GM12891 (cell line): ENCODE measurements at regions not wholly inside any gene's neighbourhood (a gene's known extent, or its start where the extent isn't known, plus 50 kb on each side); places are given as distances from the start of the nearest gene placed in this dataset.

ENCODE experiments used
- DNase-seq: peaks from one replicate; pipeline ENCODE4 v3.0.0; 2011; ENCODE audit warnings: low spot score; ENCODE audit not compliant: insufficient read length
- FAIRE-seq: peaks from 2 replicates; lab custom pipeline; 2011; peaks lifted over from hg19 to GRCh38; lab: Jason Lieb, UNC
- PAX5 ChIP-seq: IDR thresholded peaks from 2 replicates; pipeline ENCODE4 v1.6.1; 2011; ENCODE audit warnings: low read length, moderate library complexity, mild to moderate bottlenecking; ENCODE audit not compliant: insufficient read depth, severe bottlenecking
- POLR2A ChIP-seq: IDR thresholded peaks from 2 replicates; pipeline ENCODE4 v1.6.1; 2011; ENCODE audit warnings: low read depth, low read length, control low read depth
- POLR2AphosphoS5 ChIP-seq: IDR thresholded peaks from 2 replicates; pipeline ENCODE4 v1.6.1; 2011; ENCODE audit warnings: low read depth, low read length, control low read depth
- POU2F2 ChIP-seq: IDR thresholded peaks from 2 replicates; pipeline ENCODE4 v1.6.1; 2011; ENCODE audit warnings: low read depth, mild to moderate bottlenecking, control low read depth, low read length, moderate library complexity
- SPI1 ChIP-seq: IDR thresholded peaks from 2 replicates; pipeline ENCODE4 v1.6.1; 2011; ENCODE audit warnings: low read depth, low read length, control low read depth
- TAF1 ChIP-seq: IDR thresholded peaks from 2 replicates; pipeline ENCODE4 v1.6.1; 2011; ENCODE audit warnings: low read depth, low read length, control low read depth

- peak; percentile 5 for FAIRE-seq
Measured at GRCh38 chrX:39176105-39176504, 374.8 kb downstream of the MID1IP1 start.

DNA sequence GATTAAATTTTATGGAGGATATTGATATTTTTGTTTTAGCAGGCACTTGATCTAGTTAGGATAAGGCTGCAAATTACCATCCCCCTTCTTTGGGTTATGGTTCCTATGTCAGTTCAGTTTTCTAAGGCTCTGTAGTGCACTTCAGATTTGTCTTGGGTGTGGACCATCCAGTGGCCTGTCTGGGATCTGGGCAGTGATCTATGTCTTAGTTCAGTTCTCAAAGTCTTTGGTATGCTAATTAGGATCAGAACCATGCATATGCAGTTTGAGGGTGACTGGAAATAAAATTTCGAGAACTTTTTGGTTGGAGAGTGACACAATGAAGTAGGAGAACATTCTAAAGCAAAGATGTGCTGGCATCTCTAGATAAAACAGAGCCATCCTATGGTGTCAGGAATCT is 388.2 kb downstream of the MID1IP1 start:
- DNase-seq = no peak
- no peak for TF ChIP-seq POU2F2
- no peak for TF ChIP-seq TAF1
- no peak for TF ChIP-seq PAX5
- TF ChIP-seq SPI1 = no peak
- TF ChIP-seq POLR2AphosphoS5 = no peak
- no peak for TF ChIP-seq POLR2A
- no peak for FAIRE-seq

More at GRCh38 chrX:39176105-39176504, 374.8 kb downstream of the MID1IP1 start:
- TF ChIP-seq POLR2AphosphoS5 = no peak
- no peak for TF ChIP-seq SPI1
- TF ChIP-seq POLR2A = no peak
- TF ChIP-seq PAX5 = no peak
- TF ChIP-seq POU2F2 = no peak
- TF ChIP-seq TAF1 = no peak
- DNase-seq = no peak

DNA sequence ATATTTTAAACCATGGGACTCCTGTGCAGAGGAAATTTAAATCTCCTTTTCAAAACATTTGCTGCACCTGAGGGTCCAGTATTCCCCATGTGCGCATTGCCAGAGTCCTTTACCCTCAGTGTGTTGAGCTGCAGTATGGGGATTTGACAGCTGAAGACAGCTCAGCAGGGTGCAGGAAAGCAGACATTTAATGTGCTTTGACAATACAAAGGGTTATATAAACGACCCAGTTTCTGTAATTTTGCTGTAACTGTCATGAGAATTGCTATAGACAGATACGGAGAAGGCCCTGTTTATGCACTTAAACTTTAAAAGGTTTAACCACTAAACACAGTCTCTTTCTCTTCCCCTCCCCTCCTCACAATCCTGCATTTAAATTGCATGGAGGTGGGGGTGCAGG is 393.4 kb downstream of the MID1IP1 start:
- TF ChIP-seq SPI1 (no peak), PAX5 (no peak)
- DNase-seq (no peak), FAIRE-seq (no peak)

GRCh38 chrX:39195156-39195555 is 393.9 kb downstream of the MID1IP1 start:
- no peak for TF ChIP-seq POU2F2
- no peak for TF ChIP-seq POLR2AphosphoS5
- no peak for TF ChIP-seq PAX5
- no peak for TF ChIP-seq SPI1
- no peak for TF ChIP-seq POLR2A
- no peak for TF ChIP-seq TAF1
- no peak for DNase-seq
- FAIRE-seq = peak; percentile 67

- peak; percentile 98 for FAIRE-seq
Measured at GRCh38 chrX:39196192-39197102, 395.2 kb downstream of the MID1IP1 start.

DNA sequence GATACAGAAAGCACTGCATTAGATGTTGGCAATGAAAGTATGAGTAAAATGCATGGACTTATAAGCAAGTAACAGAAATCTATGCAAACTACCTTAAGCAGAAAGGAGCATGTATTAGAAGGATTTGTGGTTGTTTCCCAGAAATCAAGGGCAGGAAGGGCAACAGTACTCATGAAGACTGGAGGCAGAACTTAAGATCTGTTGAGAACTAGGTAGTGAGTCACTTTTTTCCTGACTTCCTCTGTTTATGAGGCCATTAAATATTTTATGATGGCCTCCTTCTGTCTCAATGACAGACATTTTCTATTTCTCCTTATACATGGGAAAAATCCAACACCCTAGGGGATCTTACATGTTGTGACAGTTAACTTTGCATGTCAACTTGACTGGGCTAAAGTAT is 398.2 kb downstream of the MID1IP1 start:
- FAIRE-seq (peak; percentile 5), DNase-seq (no peak)
- TF ChIP-seq POLR2AphosphoS5 = no peak
- no peak for TF ChIP-seq PAX5
- TF ChIP-seq SPI1 = no peak
- TF ChIP-seq TAF1 = no peak
- no peak for TF ChIP-seq POU2F2
- no peak for TF ChIP-seq POLR2A

More at GRCh38 chrX:39196192-39197102, 395.2 kb downstream of the MID1IP1 start:
- peak; percentile 12 for DNase-seq
- TF ChIP-seq POU2F2 (no peak), POLR2AphosphoS5 (no peak), SPI1 (0 out of 2 replicates have a peak, but pooled peaks have one; percentile 13), TAF1 (no peak), PAX5 (no peak)

DNA sequence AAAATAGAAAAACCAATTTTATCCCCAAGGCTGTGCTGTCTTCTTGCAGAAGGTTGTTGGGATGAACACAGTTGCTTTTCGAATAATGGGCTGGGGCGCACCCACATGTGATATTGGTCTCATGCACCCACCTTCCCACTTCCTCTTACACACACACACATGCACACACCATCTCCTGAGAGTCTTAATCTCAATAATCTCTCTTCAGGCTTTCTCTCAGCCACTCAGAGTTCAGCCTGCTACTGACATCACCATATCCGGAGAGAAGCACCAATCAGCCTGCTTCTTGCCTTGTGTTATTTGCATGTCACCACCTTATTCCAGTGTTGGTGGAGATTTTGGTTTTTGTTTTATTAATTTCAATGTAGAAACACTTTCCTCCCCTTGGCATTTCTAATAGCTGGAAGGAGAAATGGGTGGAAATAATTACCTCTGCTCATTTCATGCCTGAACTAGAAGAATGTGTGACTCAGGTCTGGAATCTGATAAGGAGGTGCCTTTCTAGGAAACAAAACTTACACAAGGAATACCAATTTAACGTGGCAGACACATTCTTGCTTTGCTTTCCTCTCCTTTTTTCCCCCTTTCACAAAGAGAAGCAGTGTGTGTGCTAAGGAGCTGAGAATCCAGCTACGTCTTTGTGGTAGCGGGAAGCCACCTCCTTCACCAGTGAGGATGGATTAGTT is 400.2 kb downstream of the MID1IP1 start:
- FAIRE-seq = peak; percentile 33
- no peak for TF ChIP-seq POU2F2
- TF ChIP-seq TAF1 = no peak
- peak; percentile 79 for TF ChIP-seq SPI1
- DNase-seq = no peak

DNA sequence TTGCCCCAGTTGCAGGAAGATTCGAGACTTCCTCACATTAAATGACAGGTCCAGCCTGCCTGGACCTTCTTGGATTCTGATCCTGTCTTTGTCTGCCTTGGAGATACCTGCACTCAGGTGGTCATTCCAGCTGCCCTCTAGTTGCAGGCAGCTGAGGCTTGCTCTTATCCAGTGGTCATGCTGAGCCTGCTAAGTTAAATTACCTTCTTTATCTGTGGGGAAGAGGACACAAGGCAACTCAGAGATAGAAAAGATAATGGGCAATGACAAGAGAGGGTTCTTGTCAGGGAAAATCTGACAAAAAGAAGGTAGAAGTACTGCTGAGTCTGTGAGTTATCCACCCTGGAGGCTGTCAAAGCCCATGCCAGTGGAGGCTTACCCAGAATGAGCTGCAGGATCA is 401.4 kb downstream of the MID1IP1 start:
- no peak for FAIRE-seq
- TF ChIP-seq PAX5 (no peak), SPI1 (no peak), TAF1 (no peak), POU2F2 (no peak), POLR2AphosphoS5 (no peak), POLR2A (no peak)
- DNase-seq = no peak

- FAIRE-seq = no peak
- DNase-seq = no peak
- TF ChIP-seq PAX5 = no peak
- no peak for TF ChIP-seq TAF1
- no peak for TF ChIP-seq POLR2AphosphoS5
- TF ChIP-seq SPI1 = no peak
- no peak for TF ChIP-seq POU2F2
- TF ChIP-seq POLR2A = no peak
Measured at GRCh38 chrX:39203427-39203826, 402.2 kb downstream of the MID1IP1 start.

DNA sequence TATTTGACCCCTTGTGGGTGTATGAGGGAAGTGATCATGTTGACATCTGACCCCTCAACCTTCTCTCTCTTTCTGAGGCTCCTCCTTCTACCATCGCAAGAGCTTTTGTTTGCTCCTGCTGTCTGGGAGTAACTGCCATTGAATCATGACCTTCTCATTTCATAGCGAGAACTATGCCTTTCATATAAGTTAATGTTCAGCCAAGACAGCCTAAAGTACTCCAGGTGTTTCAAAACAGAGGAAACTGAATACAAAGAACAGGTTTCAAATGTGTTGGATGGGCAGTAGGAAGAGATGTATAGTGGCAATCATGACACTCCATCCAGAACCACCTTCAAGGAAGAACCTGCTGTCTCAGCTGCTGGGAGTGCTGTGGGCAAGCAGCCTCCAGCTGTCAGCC is 403.1 kb downstream of the MID1IP1 start:
- DNase-seq = no peak
- FAIRE-seq = no peak
- no peak for TF ChIP-seq SPI1
- no peak for TF ChIP-seq POU2F2
- TF ChIP-seq POLR2A = no peak
- no peak for TF ChIP-seq POLR2AphosphoS5
- no peak for TF ChIP-seq PAX5
- TF ChIP-seq TAF1 = no peak
